GM12878 (cell line): ENCODE measurements at regions not wholly inside any gene's neighbourhood (a gene's known extent, or its start where the extent isn't known, plus 50 kb on each side); places are given as distances from the start of the nearest gene placed in this dataset.

Experiments used
- ATAC-seq: fragments of 200-7000 bp; cut with Tn5 transposase; 3 replicates; pipeline ENCODE4 v1.9.1; 2020; ENCODE audit warnings: mild to moderate bottlenecking, moderate library complexity
- BruUV-seq: library from RNA; stranded (reverse); fragments of 400-500 nt; replicated peaks from 2 replicates; lab custom pipeline; 2021; lab: Mats Ljungman, UMichigan
- CTCF ChIA-PET: fragments of 300-600 bp; sonication (Branson Sonifier 250); formaldehyde crosslinking; extraction: SDS; loops from one replicate; lab custom pipeline; 2021; ENCODE audit warnings: inconsistent platforms; lab: Yijun Ruan, JAX
- POLR2A ChIA-PET: fragments of 350-600 bp; formaldehyde crosslinking; extraction: SDS; loops from one replicate; lab custom pipeline; 2021; ENCODE audit warnings: inconsistent platforms; lab: Charles Lee
- RAD21 ChIA-PET: fragments of 300-600 bp; sonication (Branson Sonifier 250); formaldehyde crosslinking; loops from one replicate; lab custom pipeline; 2023; ENCODE audit warnings: antibody characterized with exemption; ENCODE audit not compliant: unreplicated experiment; lab: Charles Lee
- SMC1A ChIA-PET: fragments of 300-600 bp; sonication (Branson Sonifier 250); formaldehyde crosslinking; loops from one replicate; lab custom pipeline; 2023; ENCODE audit not compliant: unreplicated experiment, uncharacterized antibody; lab: Charles Lee
- DNase-seq: peaks from one replicate; pipeline ENCODE4 v3.0.0-alpha.2; 2011; ENCODE audit warnings: low read depth, low spot score
- FAIRE-seq: peaks from 3 replicates; lab custom pipeline; 2011; peaks lifted over from hg19 to GRCh38; lab: Jason Lieb, UNC
- H2AFZ ChIP-seq: 2 replicates; pipeline ENCODE4 v1.6.0; 2011; ENCODE audit warnings: low read depth, low read length, control low read depth; ENCODE audit not compliant: control insufficient read depth
- H3K27ac ChIP-seq: 2 replicates; pipeline ENCODE4 v1.5.1; 2011; ENCODE audit warnings: control low read depth; ENCODE audit not compliant: control insufficient read depth, insufficient read depth
- H3K27me3 ChIP-seq, 2 experiments: replicated peaks in 1 of 2; 2 replicates each; pipeline versions ENCODE4 v1.6.0 to v1.6.1; 2011; ENCODE audit warnings: low read length in 1 of 2; ENCODE audit not compliant: control insufficient read depth in 2 of 2, insufficient read depth in 2 of 2
- H3K36me3 ChIP-seq, 2 experiments: 2 replicates each; pipeline ENCODE4 v1.5.1; 2011; ENCODE audit warnings: low read length in 1 of 2; ENCODE audit not compliant: control insufficient read depth in 2 of 2, insufficient read depth in 2 of 2
- H3K4me1 ChIP-seq: 2 replicates; pipeline ENCODE4 v1.6.1; 2011; ENCODE audit warnings: mild to moderate bottlenecking, low read length, moderate library complexity, mixed read lengths; ENCODE audit not compliant: control insufficient read depth, insufficient read depth
- H3K4me2 ChIP-seq: 2 replicates; pipeline ENCODE4 v1.6.0; 2011; ENCODE audit warnings: control low read depth; ENCODE audit not compliant: control insufficient read depth, insufficient read depth
- H3K4me3 ChIP-seq: fragments of 200-600 bp; sonication (generic); 2 replicates; pipeline ENCODE4 v1.5.1; 2016
- H3K79me2 ChIP-seq: 2 replicates; pipeline ENCODE4 v1.6.0; 2011; ENCODE audit warnings: low read length; ENCODE audit not compliant: control insufficient read depth, insufficient read depth
- H3K9ac ChIP-seq: 2 replicates; pipeline ENCODE4 v1.8.0; 2011; ENCODE audit warnings: low read length, control low read depth, mixed read lengths; ENCODE audit not compliant: control insufficient read depth, insufficient read depth
- H3K9me3 ChIP-seq: replicated peaks from 3 replicates; pipeline ENCODE4 v1.5.1; 2011; ENCODE audit warnings: mild to moderate bottlenecking, low read length; ENCODE audit not compliant: control insufficient read depth, insufficient read depth
- H4K20me1 ChIP-seq: 2 replicates; pipeline ENCODE4 v1.6.0; 2011; ENCODE audit not compliant: control insufficient read depth, insufficient read depth
- ASH2L ChIP-seq: fragments of 300-600, 200-600 bp; sonication (generic); IDR thresholded peaks from 2 replicates; pipeline ENCODE4 v1.6.1; 2017; ENCODE audit warnings: low read depth, mild to moderate bottlenecking, borderline replicate concordance
- ATF3 ChIP-seq: IDR thresholded peaks from 2 replicates; pipeline ENCODE4 v1.6.1; 2011; ENCODE audit warnings: low read depth, mild to moderate bottlenecking, low read length, moderate library complexity, borderline replicate concordance; ENCODE audit errors: extremely low read depth
- CREM ChIP-seq: IDR thresholded peaks from 2 replicates; pipeline ENCODE4 v1.6.1; 2014; ENCODE audit warnings: antibody characterized with exemption, low read depth
- ETV6 ChIP-seq, 2 experiments: fragments of 450-650 bp in 1 of 2; IDR thresholded peaks in 1 of 2; conservative IDR thresholded peaks in 1 of 2; 2 replicates each; pipeline ENCODE4 v1.6.1; 2014; ENCODE audit warnings: antibody characterized with exemption in 1 of 2, borderline replicate concordance in 1 of 2, low read depth in 1 of 2, mild to moderate bottlenecking in 1 of 2, moderate library complexity in 1 of 2
- FOXM1 ChIP-seq: IDR thresholded peaks from 2 replicates; pipeline ENCODE4 v1.6.1; 2012; ENCODE audit warnings: low read depth, mild to moderate bottlenecking, inconsistent platforms, low read length, moderate library complexity
- NBN ChIP-seq: fragments of 450-650 bp; IDR thresholded peaks from 2 replicates; pipeline ENCODE4 v1.6.1; 2016
- NR2C2 ChIP-seq: IDR thresholded peaks from 2 replicates; pipeline ENCODE4 v1.6.1; 2011; ENCODE audit warnings: borderline replicate concordance, low read depth; ENCODE audit not compliant: control insufficient read depth, insufficient read length
- NRF1 ChIP-seq: conservative IDR thresholded peaks from 2 replicates; pipeline ENCODE4 v1.6.1; 2011; ENCODE audit warnings: mild to moderate bottlenecking, low read depth, low read length, improper control_type of control experiment
- PBX3 ChIP-seq: IDR thresholded peaks from 2 replicates; pipeline ENCODE4 v1.6.1; 2011; ENCODE audit warnings: mild to moderate bottlenecking, low read depth, low read length, moderate library complexity; ENCODE audit not compliant: insufficient replicate concordance
- SMAD1 ChIP-seq: fragments of 450-650 bp; IDR thresholded peaks from 2 replicates; pipeline ENCODE4 v1.6.1; 2018; ENCODE audit warnings: mild to moderate bottlenecking, low read depth; ENCODE audit not compliant: partially characterized antibody
- SMAD5 ChIP-seq: IDR thresholded peaks from 2 replicates; pipeline ENCODE4 v1.6.1; 2016; ENCODE audit warnings: antibody characterized with exemption, low read depth
- SUPT20H ChIP-seq: IDR thresholded peaks from 2 replicates; pipeline ENCODE4 v1.6.1; 2011; ENCODE audit warnings: low read depth, mild to moderate bottlenecking, low read length, moderate library complexity, borderline replicate concordance; ENCODE audit not compliant: control insufficient read depth
- WRNIP1 ChIP-seq: IDR thresholded peaks from 2 replicates; pipeline ENCODE4 v1.6.1; 2011; ENCODE audit warnings: low read depth, low read length, improper control_type of control experiment, borderline replicate concordance
- YBX1 ChIP-seq: fragments of 450-650 bp; IDR thresholded peaks from 2 replicates; pipeline ENCODE4 v1.6.1; 2016; ENCODE audit warnings: antibody characterized with exemption
- ZNF592 ChIP-seq: fragments of 450-650 bp; IDR thresholded peaks from 2 replicates; pipeline ENCODE4 v1.6.1; 2017; ENCODE audit warnings: mild to moderate bottlenecking, moderate library complexity
- ZNF622 ChIP-seq: fragments of 450-650 bp; IDR thresholded peaks from 2 replicates; pipeline ENCODE4 v1.6.1; 2017; ENCODE audit warnings: mild to moderate bottlenecking, inconsistent platforms
- ZZZ3 ChIP-seq: IDR thresholded peaks from 2 replicates; pipeline ENCODE4 v1.6.1; 2011; ENCODE audit warnings: low read depth; ENCODE audit not compliant: control insufficient read depth, insufficient read length
- WGBS: methylation state at CpG from one replicate; pipeline ENCODE4 v1.1.6; 2016; ENCODE audit warnings: low lambda C conversion rate; ENCODE audit not compliant: insufficient replicate concordance, insufficient coverage; ENCODE audit errors: missing lambda C conversion rate; 5-methylcytosine and 5-hydroxymethylcytosine counted together
- in situ Hi-C: fragments of 300-500 bp; cut with MboI; formaldehyde crosslinking; loops from 9 replicates; pipeline ENCODE4 v1.14.3; 2018; ENCODE audit warnings: mixed read lengths
- intact Hi-C: fragments of 100-400 bp; cut with micrococcal nuclease; formaldehyde crosslinking; loops from one replicate; pipeline ENCODE4 v1.14.2; 2022; ENCODE audit not compliant: unreplicated experiment

- DNase-seq (no peak), ATAC-seq (no peak), FAIRE-seq (no peak)
- Histone ChIP-seq H4K20me1 (no peaks in the 10 kb centered on the region), H3K27ac (no peak overlapping the region), H3K79me2 (no peaks in the 10 kb centered on the region), H3K36me3 (no peaks in the 10 kb centered on the region), H3K9me3 (no peaks in the 10 kb centered on the region), H2AFZ (no peak overlapping the region), H3K27me3 (no peaks in the 10 kb centered on the region), H3K4me2 (no peak overlapping the region), H3K9ac (no peak overlapping the region), H3K4me3 (no peak overlapping the region), H3K4me1 (no peaks in the 10 kb centered on the region)
- ChIA-PET POLR2A (no interaction called here), RAD21 (no interaction called here), SMC1A (interaction anchor here (1.3 kb wide), 1 partner anchor 9 kb away, joined by 3 read pairs; no protein-coding TSS in a partner anchor), CTCF (no interaction called here)
- intact Hi-C loops = no loop called here
- no peak for TF ChIP-seq PBX3
- TF ChIP-seq ETV6 (conservative IDR thresholded peaks at IDR 0.05 in 1 of 2, IDR thresholded peaks at IDR 0.05 in 1 of 2; ENCODE audit: borderline replicate concordance in 1 of 2, low read depth in 1 of 2) = no peak
- TF ChIP-seq CREM = no peak
- TF ChIP-seq NR2C2 = no peak
- no peak for TF ChIP-seq SUPT20H
- TF ChIP-seq YBX1 = no peak
- TF ChIP-seq SMAD5 = no peak
- TF ChIP-seq ASH2L = no peak
- no peak for TF ChIP-seq WRNIP1
- no peak for TF ChIP-seq ZZZ3
- TF ChIP-seq ATF3 = no peak
- no peak for TF ChIP-seq ZNF592
- TF ChIP-seq ZNF622 = no peak
- no peak for TF ChIP-seq NBN
- no peak for TF ChIP-seq FOXM1
- no peak for TF ChIP-seq SMAD1
- TF ChIP-seq NRF1 = no peak
- in situ Hi-C loops = no loop called here
- WGBS = 1% methylated on average over 3 of the region's 3 CpGs
- no TSS peak for BruUV-seq
Measured at GRCh38 chr2:219918254-219918653, 290.8 kb downstream of the SLC4A3 start.
